Vagina (tissue), 2 donors: ENCODE measurements at regions not wholly inside any gene's neighbourhood (a gene's known extent, or its start where the extent isn't known, plus 50 kb on each side); places are given as distances from the start of the nearest gene placed in this dataset.

ENCODE experiments used
- POLR2A ChIP-seq, 2 donors: fragments of 450-650 bp; IDR thresholded peaks; one replicate each; pipeline ENCODE4 v1.6.1; 2017; ENCODE audit warnings: antibody characterized with exemption in 2 of 2, mild to moderate bottlenecking in 2 of 2, moderate library complexity in 2 of 2
- POLR2AphosphoS5 ChIP-seq, 2 donors: sonication (generic); formaldehyde crosslinking; IDR thresholded peaks; one replicate each; pipeline ENCODE4 v1.9.0; 2017; ENCODE audit warnings: antibody characterized with exemption in 2 of 2, mild to moderate bottlenecking in 2 of 2, low read depth in 1 of 2; ENCODE audit not compliant: insufficient read depth in 1 of 2
- TF ChIP-seq, protein P1 (sequence below), 3 experiments: fragments of 450-650 bp in 2 of 3; fragments of 200-600 bp in 1 of 3; sonication (generic) in 1 of 3; IDR thresholded peaks; one replicate each; pipeline ENCODE4 v1.5.1; 2017 to 2019; ENCODE audit warnings: antibody characterized with exemption in 3 of 3, mild to moderate bottlenecking in 2 of 3, moderate library complexity in 2 of 3

DNA sequence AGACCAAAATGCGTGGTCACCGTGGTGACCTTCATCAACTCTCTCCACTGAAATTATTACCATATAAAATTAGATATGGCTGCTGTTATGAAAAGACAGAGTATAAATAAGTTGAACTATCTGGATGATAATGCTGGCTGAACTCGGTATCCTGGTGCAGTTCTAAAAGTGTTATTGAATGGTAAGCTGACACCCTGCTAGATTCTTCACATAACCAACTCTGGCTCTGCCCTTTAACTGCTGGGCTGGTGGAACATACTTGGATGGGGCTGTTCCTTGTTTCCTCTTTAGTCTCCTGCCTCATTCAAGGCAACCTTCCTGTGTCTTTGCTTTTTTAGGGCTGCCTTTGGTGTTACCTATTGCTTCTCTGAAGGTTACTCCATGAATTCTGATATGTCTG is 106.9 kb downstream of the FGF9 start:
- TF ChIP-seq, protein P1, sequence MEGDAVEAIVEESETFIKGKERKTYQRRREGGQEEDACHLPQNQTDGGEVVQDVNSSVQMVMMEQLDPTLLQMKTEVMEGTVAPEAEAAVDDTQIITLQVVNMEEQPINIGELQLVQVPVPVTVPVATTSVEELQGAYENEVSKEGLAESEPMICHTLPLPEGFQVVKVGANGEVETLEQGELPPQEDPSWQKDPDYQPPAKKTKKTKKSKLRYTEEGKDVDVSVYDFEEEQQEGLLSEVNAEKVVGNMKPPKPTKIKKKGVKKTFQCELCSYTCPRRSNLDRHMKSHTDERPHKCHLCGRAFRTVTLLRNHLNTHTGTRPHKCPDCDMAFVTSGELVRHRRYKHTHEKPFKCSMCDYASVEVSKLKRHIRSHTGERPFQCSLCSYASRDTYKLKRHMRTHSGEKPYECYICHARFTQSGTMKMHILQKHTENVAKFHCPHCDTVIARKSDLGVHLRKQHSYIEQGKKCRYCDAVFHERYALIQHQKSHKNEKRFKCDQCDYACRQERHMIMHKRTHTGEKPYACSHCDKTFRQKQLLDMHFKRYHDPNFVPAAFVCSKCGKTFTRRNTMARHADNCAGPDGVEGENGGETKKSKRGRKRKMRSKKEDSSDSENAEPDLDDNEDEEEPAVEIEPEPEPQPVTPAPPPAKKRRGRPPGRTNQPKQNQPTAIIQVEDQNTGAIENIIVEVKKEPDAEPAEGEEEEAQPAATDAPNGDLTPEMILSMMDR (IDR thresholded peaks at IDR 0.05), result no peak
- no peak for TF ChIP-seq POLR2A (IDR thresholded peaks at IDR 0.05)
- TF ChIP-seq POLR2AphosphoS5 (IDR thresholded peaks at IDR 0.05; ENCODE audit: insufficient read depth in 1 of 2, low read depth in 1 of 2), result no peak
